ENCODE measurements at regions not wholly inside any gene's neighbourhood (a gene's known extent, or its start where the extent isn't known, plus 50 kb on each side); places are given as distances from the start of the nearest gene placed in this dataset.
"Not testable (repeated sequence)": the region's sequence is repeated elsewhere in the genome, so short reads cannot be mapped to it uniquely, and the experiment has no call there.

DNA sequence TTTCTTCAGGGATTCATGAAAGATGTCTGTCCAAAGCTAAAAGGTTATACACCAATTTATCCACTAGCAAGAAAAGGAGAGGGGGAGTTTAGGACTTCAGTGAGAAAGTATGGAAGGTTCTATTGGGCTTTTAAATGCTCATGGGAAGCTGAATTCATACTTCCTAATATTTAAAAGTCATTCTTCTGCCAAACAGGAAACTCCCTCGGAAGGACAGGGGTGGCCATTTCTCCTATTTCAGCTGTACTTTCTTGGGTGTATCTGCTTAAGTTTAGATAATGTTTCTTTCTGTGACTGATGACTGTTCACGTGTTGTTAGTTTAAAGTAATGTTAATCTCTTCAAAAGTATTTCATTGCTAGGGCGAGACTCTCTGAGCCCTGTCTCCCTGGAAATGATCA, 80.5 kb upstream of the IFNGR1 start:
- H3K4me3 ChIP-seq (ENCODE audit: low read depth, low read length, poor library complexity, severe bottlenecking): no peak overlapping the region
- no peak overlapping the region for H3K27ac ChIP-seq (ENCODE audit: low read depth, low read length, poor library complexity, severe bottlenecking)
- POLR2A ChIA-PET (ENCODE audit: low non-redundant PET): no interaction called here
- CTCF ChIA-PET: no interaction called here
- no peak for DNase-seq (ENCODE audit: low spot score)
- H3K4me1 ChIP-seq (ENCODE audit: insufficient read depth, low read length, poor library complexity, severe bottlenecking): no peaks in the 10 kb centered on the region
- no TSS peak for BruUV-seq (replicated peaks)
- H3K27me3 ChIP-seq (replicated peaks; ENCODE audit: insufficient read depth, low read depth, low read length, poor library complexity): no peaks in the 10 kb centered on the region
- H3K9me3 ChIP-seq (ENCODE audit: low read depth, low read length, poor library complexity, severe bottlenecking): no peaks in the 10 kb centered on the region
- intact Hi-C loops (cut with micrococcal nuclease; ENCODE audit: unreplicated experiment): no loop called here
- TF ChIP-seq EZH2 (IDR thresholded peaks at IDR 0.05; ENCODE audit: borderline replicate concordance, low read depth, low read length, poor library complexity, severe bottlenecking) (no peak), CTCF (conservative IDR thresholded peaks at IDR 0.05; ENCODE audit: low read depth, low read length) (no peak)
- H3K36me3 ChIP-seq (ENCODE audit: insufficient read depth, low read length, poor library complexity, severe bottlenecking): no peaks in the 10 kb centered on the region

DNA sequence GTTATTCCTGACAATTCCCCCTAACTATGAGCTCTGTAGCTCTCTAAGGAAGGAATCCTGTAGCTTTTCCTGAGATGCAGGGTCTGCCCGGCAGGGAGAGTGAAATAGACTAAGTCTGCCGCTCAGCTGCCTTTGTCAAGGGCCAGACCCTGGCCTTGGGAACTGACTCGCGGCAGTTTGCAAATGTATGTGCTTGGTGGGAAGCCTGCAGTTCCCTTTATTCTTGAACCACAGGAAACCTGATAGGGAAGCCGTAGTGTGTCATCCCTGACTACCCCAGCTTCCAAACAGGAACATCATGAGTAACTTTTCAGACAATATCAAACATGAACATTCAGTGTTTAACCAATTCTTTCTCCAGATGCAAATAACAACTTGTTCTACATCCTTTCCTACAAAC, 78.7 kb upstream of the IFNGR1 start:
- Histone ChIP-seq H3K4me3 (ENCODE audit: low read depth, low read length, poor library complexity, severe bottlenecking) (no peak overlapping the region), H3K27me3 (replicated peaks; ENCODE audit: insufficient read depth, low read depth, low read length, poor library complexity) (no peaks in the 10 kb centered on the region), H3K4me1 (ENCODE audit: insufficient read depth, low read length, poor library complexity, severe bottlenecking) (no peaks in the 10 kb centered on the region), H3K9me3 (ENCODE audit: low read depth, low read length, poor library complexity, severe bottlenecking) (no peaks in the 10 kb centered on the region), H3K36me3 (ENCODE audit: insufficient read depth, low read length, poor library complexity, severe bottlenecking) (no peaks in the 10 kb centered on the region), H3K27ac (ENCODE audit: low read depth, low read length, poor library complexity, severe bottlenecking) (no peak overlapping the region)
- ChIA-PET CTCF (no interaction called here), POLR2A (ENCODE audit: low non-redundant PET) (no interaction called here)
- BruUV-seq (replicated peaks): no TSS peak
- intact Hi-C loops (cut with micrococcal nuclease; ENCODE audit: unreplicated experiment): no loop called here
- TF ChIP-seq CTCF (conservative IDR thresholded peaks at IDR 0.05; ENCODE audit: low read depth, low read length) (no peak), EZH2 (IDR thresholded peaks at IDR 0.05; ENCODE audit: borderline replicate concordance, low read depth, low read length, poor library complexity, severe bottlenecking) (no peak)
- no peak for DNase-seq (ENCODE audit: low spot score)

DNA sequence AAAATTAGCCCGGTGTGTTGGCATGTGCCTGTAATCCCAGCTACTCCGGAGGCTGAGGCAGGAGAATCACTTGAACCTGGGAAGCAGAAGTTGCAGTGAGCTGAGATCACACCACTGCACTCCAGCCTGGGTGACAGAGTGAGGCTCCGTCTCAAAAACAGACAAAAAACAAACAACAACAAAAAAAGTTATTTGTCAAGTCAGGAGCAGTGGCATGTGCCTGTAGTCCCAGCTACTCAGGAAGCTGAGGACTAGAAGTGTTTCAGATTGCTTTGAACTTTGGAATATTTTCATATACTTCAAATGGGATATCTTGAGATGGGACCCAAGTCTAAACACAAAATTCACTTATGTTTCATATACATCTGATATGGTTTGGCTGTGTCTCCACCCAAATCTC, 73.1 kb upstream of the IFNGR1 start:
- H3K4me3 ChIP-seq (ENCODE audit: low read depth, low read length, poor library complexity, severe bottlenecking); POLR2A ChIA-PET (ENCODE audit: low non-redundant PET); BruUV-seq (replicated peaks): not testable (repeated sequence)

GRCh38 chr6:137291441-137291840, 72.3 kb upstream of the IFNGR1 start:
- no peak for TF ChIP-seq EZH2 (IDR thresholded peaks at IDR 0.05; ENCODE audit: borderline replicate concordance, low read depth, low read length, poor library complexity, severe bottlenecking)
- TF ChIP-seq CTCF (conservative IDR thresholded peaks at IDR 0.05; ENCODE audit: low read depth, low read length): no peak
- ChIA-PET POLR2A (ENCODE audit: low non-redundant PET) (no interaction called here), CTCF (no interaction called here)
- H3K27me3 ChIP-seq (replicated peaks; ENCODE audit: insufficient read depth, low read depth, low read length, poor library complexity): no peaks in the 10 kb centered on the region
- DNase-seq (ENCODE audit: low spot score): peak; percentile 22
- H3K4me1 ChIP-seq (ENCODE audit: insufficient read depth, low read length, poor library complexity, severe bottlenecking): no peaks in the 10 kb centered on the region
- no peaks in the 10 kb centered on the region for H3K36me3 ChIP-seq (ENCODE audit: insufficient read depth, low read length, poor library complexity, severe bottlenecking)
- no peaks in the 10 kb centered on the region for H3K9me3 ChIP-seq (ENCODE audit: low read depth, low read length, poor library complexity, severe bottlenecking)
- no TSS peak for BruUV-seq (replicated peaks)
- intact Hi-C loops (cut with micrococcal nuclease; ENCODE audit: unreplicated experiment): no loop called here
- no peak overlapping the region for H3K4me3 ChIP-seq (ENCODE audit: low read depth, low read length, poor library complexity, severe bottlenecking)
- H3K27ac ChIP-seq (ENCODE audit: low read depth, low read length, poor library complexity, severe bottlenecking): no peak overlapping the region

More for the DNA sequence above, 73.1 kb upstream of the IFNGR1 start:
- H3K27ac ChIP-seq (ENCODE audit: low read depth, low read length, poor library complexity, severe bottlenecking); H3K9me3 ChIP-seq (ENCODE audit: low read depth, low read length, poor library complexity, severe bottlenecking); H3K4me1 ChIP-seq (ENCODE audit: insufficient read depth, low read length, poor library complexity, severe bottlenecking); intact Hi-C loops (cut with micrococcal nuclease; ENCODE audit: unreplicated experiment); CTCF ChIA-PET; H3K27me3 ChIP-seq (replicated peaks; ENCODE audit: insufficient read depth, low read depth, low read length, poor library complexity); DNase-seq (ENCODE audit: low spot score); H3K36me3 ChIP-seq (ENCODE audit: insufficient read depth, low read length, poor library complexity, severe bottlenecking): not testable (repeated sequence)
